Vagina (tissue), 2 donors: ENCODE measurements at regions not wholly inside any gene's neighbourhood (a gene's known extent, or its start where the extent isn't known, plus 50 kb on each side); places are given as distances from the start of the nearest gene placed in this dataset.

Experiments used
- DNase-seq, 2 donors: peaks; one replicate each; pipeline ENCODE4 v3.0.0-alpha.2; 2017; ENCODE audit errors: extremely low spot score in 2 of 2
- H3K27ac ChIP-seq: fragments of 200-600 bp; sonication (generic); one replicate; pipeline ENCODE4 v1.5.1; 2019
- H3K27me3 ChIP-seq: fragments of 200-600 bp; sonication (generic); one replicate; pipeline ENCODE4 v1.5.1; 2019
- H3K36me3 ChIP-seq, 2 donors: fragments of 200-600 bp; sonication (generic); one replicate each; pipeline ENCODE4 v1.5.1; 2017 to 2019
- H3K4me1 ChIP-seq: fragments of 200-600 bp; sonication (generic); one replicate; pipeline ENCODE4 v1.5.1; 2019
- H3K4me3 ChIP-seq, 2 donors: fragments of 200-600 bp; sonication (generic); 1 replicate in 1 of 2; 2 replicates in 1 of 2; pipeline ENCODE4 v1.5.1; 2016 to 2019
- H3K9me3 ChIP-seq: fragments of 200-600 bp; sonication (generic); one replicate; pipeline ENCODE4 v1.5.1; 2019
- CTCF ChIP-seq, 3 experiments: fragments of 450-650 bp in 2 of 3; fragments of 200-600 bp in 1 of 3; sonication (generic) in 1 of 3; IDR thresholded peaks; one replicate each; pipeline ENCODE4 v1.5.1; 2017 to 2019; ENCODE audit warnings: antibody characterized with exemption in 3 of 3, mild to moderate bottlenecking in 2 of 3, moderate library complexity in 2 of 3
- POLR2A ChIP-seq, 2 donors: fragments of 450-650 bp; IDR thresholded peaks; one replicate each; pipeline ENCODE4 v1.6.1; 2017; ENCODE audit warnings: antibody characterized with exemption in 2 of 2, mild to moderate bottlenecking in 2 of 2, moderate library complexity in 2 of 2
- POLR2AphosphoS5 ChIP-seq, 2 donors: sonication (generic); formaldehyde crosslinking; IDR thresholded peaks; one replicate each; pipeline ENCODE4 v1.9.0; 2017; ENCODE audit warnings: antibody characterized with exemption in 2 of 2, mild to moderate bottlenecking in 2 of 2, low read depth in 1 of 2; ENCODE audit not compliant: insufficient read depth in 1 of 2
- intact Hi-C: fragments of 100-400 bp; cut with DNase I; formaldehyde crosslinking; loops from one replicate; pipeline ENCODE4 v1.15.1; 2023

- intact Hi-C loops: no loop called here
- H3K36me3 ChIP-seq: no peaks in the 10 kb centered on the region
- no peak for DNase-seq
These were observed 220.1 kb downstream of the TBC1D2B start for GRCh38 chr15:77857419-77857818.

GRCh38 chr15:77856705-77857346 is 220.7 kb downstream of the TBC1D2B start:
- TF ChIP-seq POLR2AphosphoS5 (IDR thresholded peaks at IDR 0.05; ENCODE audit: insufficient read depth in 1 of 2, low read depth in 1 of 2): no peak
- no peak for TF ChIP-seq POLR2A (IDR thresholded peaks at IDR 0.05)
- intact Hi-C loops: no loop called here
- DNase-seq: no peak
- Histone ChIP-seq H3K27ac (no peak overlapping the region), H3K27me3 (no peaks in the 10 kb centered on the region), H3K36me3 (no peaks in the 10 kb centered on the region), H3K4me3 (no peak overlapping the region), H3K9me3 (no peaks in the 10 kb centered on the region), H3K4me1 (no peaks in the 10 kb centered on the region)

More at GRCh38 chr15:77857419-77857818, 220.1 kb downstream of the TBC1D2B start:
- H3K27ac ChIP-seq: no peak overlapping the region
- no peaks in the 10 kb centered on the region for H3K27me3 ChIP-seq
- no peak overlapping the region for H3K4me3 ChIP-seq
- no peaks in the 10 kb centered on the region for H3K9me3 ChIP-seq
- TF ChIP-seq POLR2AphosphoS5 (IDR thresholded peaks at IDR 0.05; ENCODE audit: insufficient read depth in 1 of 2, low read depth in 1 of 2) (no peak), POLR2A (IDR thresholded peaks at IDR 0.05) (no peak), CTCF (IDR thresholded peaks at IDR 0.05) (no peak)
- H3K4me1 ChIP-seq: no peaks in the 10 kb centered on the region

GRCh38 chr15:77855871-77856270 is 221.6 kb downstream of the TBC1D2B start:
- Histone ChIP-seq H3K36me3 (no peaks in the 10 kb centered on the region), H3K4me1 (no peaks in the 10 kb centered on the region), H3K9me3 (no peaks in the 10 kb centered on the region), H3K27ac (no peak overlapping the region), H3K4me3 (no peak overlapping the region), H3K27me3 (no peaks in the 10 kb centered on the region)
- no peak for DNase-seq
- intact Hi-C loops: no loop called here
- TF ChIP-seq POLR2A (IDR thresholded peaks at IDR 0.05) (no peak), CTCF (IDR thresholded peaks at IDR 0.05) (no peak)

GRCh38 chr15:77854980-77855379 is 222.3 kb upstream of the LINGO1 start:
- Histone ChIP-seq H3K9me3 (no peaks in the 10 kb centered on the region), H3K27ac (no peak overlapping the region), H3K27me3 (no peaks in the 10 kb centered on the region), H3K36me3 (no peaks in the 10 kb centered on the region), H3K4me3 (no peak overlapping the region), H3K4me1 (no peaks in the 10 kb centered on the region)
- no peak for DNase-seq
- no peak for TF ChIP-seq POLR2A (IDR thresholded peaks at IDR 0.05)
- no peak for TF ChIP-seq CTCF (IDR thresholded peaks at IDR 0.05)
- TF ChIP-seq POLR2AphosphoS5 (IDR thresholded peaks at IDR 0.05; ENCODE audit: insufficient read depth in 1 of 2, low read depth in 1 of 2): no peak
- intact Hi-C loops: no loop called here

- Histone ChIP-seq H3K9me3 (no peaks in the 10 kb centered on the region), H3K27ac (no peak overlapping the region), H3K36me3 (no peaks in the 10 kb centered on the region), H3K27me3 (no peaks in the 10 kb centered on the region), H3K4me1 (no peaks in the 10 kb centered on the region), H3K4me3 (no peak overlapping the region)
- no peak for TF ChIP-seq POLR2AphosphoS5 (IDR thresholded peaks at IDR 0.05; ENCODE audit: insufficient read depth in 1 of 2, low read depth in 1 of 2)
- intact Hi-C loops: no loop called here
- no peak for DNase-seq
These were observed 221.2 kb upstream of the LINGO1 start for GRCh38 chr15:77853910-77854309.

- no peak for DNase-seq
These were observed 220.3 kb upstream of the LINGO1 start for GRCh38 chr15:77853008-77853328.

More at GRCh38 chr15:77853008-77853328, 220.3 kb upstream of the LINGO1 start:
- Histone ChIP-seq H3K27ac (no peak overlapping the region), H3K4me1 (no peaks in the 10 kb centered on the region), H3K36me3 (no peaks in the 10 kb centered on the region), H3K4me3 (no peak overlapping the region), H3K27me3 (no peaks in the 10 kb centered on the region), H3K9me3 (no peaks in the 10 kb centered on the region)
- TF ChIP-seq POLR2A (IDR thresholded peaks at IDR 0.05) (no peak), CTCF (IDR thresholded peaks at IDR 0.05) (no peak), POLR2AphosphoS5 (IDR thresholded peaks at IDR 0.05; ENCODE audit: insufficient read depth in 1 of 2, low read depth in 1 of 2) (no peak)
- intact Hi-C loops: no loop called here
